ENCODE measurements at regions not wholly inside any gene's neighbourhood (a gene's known extent, or its start where the extent isn't known, plus 50 kb on each side); places are given as distances from the start of the nearest gene placed in this dataset.

- DNase-seq (ENCODE audit: extremely low read depth, low read depth) = no peak
- TF ChIP-seq CTCF (IDR thresholded peaks at IDR 0.05; ENCODE audit: low read depth, low read length) = no peak
Observed at GRCh38 chr1:239456788-239457187, 70.4 kb downstream of the CHRM3 start.

GRCh38 chr1:239457491-239458143 is 71.2 kb downstream of the CHRM3 start:
- TF ChIP-seq CTCF (IDR thresholded peaks at IDR 0.05; ENCODE audit: low read depth, low read length) = no peak

GRCh38 chr1:239458144-239458500 is 71.8 kb downstream of the CHRM3 start:
- DNase-seq (ENCODE audit: extremely low read depth, low read depth) = no peak
- no peak for TF ChIP-seq CTCF (IDR thresholded peaks at IDR 0.05; ENCODE audit: low read depth, low read length)

More at GRCh38 chr1:239457491-239458143, 71.2 kb downstream of the CHRM3 start:
- no peak for DNase-seq (ENCODE audit: extremely low read depth, low read depth)

- TF ChIP-seq CTCF (IDR thresholded peaks at IDR 0.05; ENCODE audit: low read depth, low read length) = no peak
- DNase-seq (ENCODE audit: extremely low read depth, low read depth) = no peak
Observed at GRCh38 chr1:239467730-239468129, 81.4 kb downstream of the CHRM3 start.

- no peak for DNase-seq (ENCODE audit: extremely low read depth, low read depth)
- no peak for TF ChIP-seq CTCF (IDR thresholded peaks at IDR 0.05; ENCODE audit: low read depth, low read length)
Observed at GRCh38 chr1:239478069-239478468, 91.7 kb downstream of the CHRM3 start.

- TF ChIP-seq CTCF (IDR thresholded peaks at IDR 0.05; ENCODE audit: low read depth, low read length) = no peak
- DNase-seq (ENCODE audit: extremely low read depth, low read depth) = no peak
Observed at GRCh38 chr1:239483391-239483790, 97.0 kb downstream of the CHRM3 start.

- DNase-seq (ENCODE audit: extremely low read depth, low read depth) = no peak
- no peak for TF ChIP-seq CTCF (IDR thresholded peaks at IDR 0.05; ENCODE audit: low read depth, low read length)
Observed at GRCh38 chr1:239493811-239494414, 107.5 kb downstream of the CHRM3 start.

Measured in AG09319 (cell line).